ENCODE measurements at regions not wholly inside any gene's neighbourhood (a gene's known extent, or its start where the extent isn't known, plus 50 kb on each side); places are given as distances from the start of the nearest gene placed in this dataset.

GRCh38 chr14:54221971-54222370, 174.8 kb upstream of the CDKN3 start:
- Histone ChIP-seq H3K27ac (no peak overlapping the region), H3K36me3 (ENCODE audit: low read depth) (no peaks in the 10 kb centered on the region), H3K9me2 (ENCODE audit: insufficient read depth) (no peaks in the 10 kb centered on the region), H3K9me3 (ENCODE audit: insufficient read depth, low read depth) (no peaks in the 10 kb centered on the region), H2AFZ (no peak overlapping the region), H4K20me1 (ENCODE audit: insufficient read depth) (no peaks in the 10 kb centered on the region), H3K4me1 (replicated peaks; ENCODE audit: insufficient read depth) (no peaks in the 10 kb centered on the region), H3F3A (ENCODE audit: insufficient read depth, low read depth) (no peaks in the 10 kb centered on the region), H3K4me2 (no peak overlapping the region), H3K79me2 (ENCODE audit: low read depth) (no peaks in the 10 kb centered on the region), H3K4me3 (no peak overlapping the region), H3K27me3 (ENCODE audit: insufficient read depth, low read depth) (no peaks in the 10 kb centered on the region)
- intact Hi-C loops (cut with micrococcal nuclease; ENCODE audit: unreplicated experiment), result no loop called here
- TF ChIP-seq EZH2 (IDR thresholded peaks at IDR 0.05; ENCODE audit: low read depth), result no peak
- no peak for TF ChIP-seq CTCF (conservative IDR thresholded peaks at IDR 0.05)
- POLR2A ChIA-PET (ENCODE audit: unreplicated experiment), result no interaction called here
- CTCF ChIA-PET, result no interaction called here
- BruUV-seq (replicated peaks), result no TSS peak
- DNase-seq, result no peak

GRCh38 chr14:54223831-54224402, 172.9 kb upstream of the CDKN3 start:
- no peaks in the 10 kb centered on the region for H3K27me3 ChIP-seq (ENCODE audit: insufficient read depth, low read depth)
- no TSS peak for BruUV-seq (replicated peaks)
- H3K36me3 ChIP-seq (ENCODE audit: low read depth), result no peaks in the 10 kb centered on the region
- no peaks in the 10 kb centered on the region for H3F3A ChIP-seq (ENCODE audit: insufficient read depth, low read depth)
- H3K9me3 ChIP-seq (ENCODE audit: insufficient read depth, low read depth), result no peaks in the 10 kb centered on the region
- intact Hi-C loops (cut with micrococcal nuclease; ENCODE audit: unreplicated experiment), result no loop called here
- no peak for DNase-seq
- no peaks in the 10 kb centered on the region for H3K79me2 ChIP-seq (ENCODE audit: low read depth)
- H2AFZ ChIP-seq, result no peak overlapping the region
- H3K4me3 ChIP-seq, result no peak overlapping the region
- H3K27ac ChIP-seq, result no peak overlapping the region
- TF ChIP-seq CTCF (conservative IDR thresholded peaks at IDR 0.05) (no peak), EZH2 (IDR thresholded peaks at IDR 0.05; ENCODE audit: low read depth) (no peak)
- no peak overlapping the region for H3K4me2 ChIP-seq
- H3K9me2 ChIP-seq (ENCODE audit: insufficient read depth), result no peaks in the 10 kb centered on the region
- H4K20me1 ChIP-seq (ENCODE audit: insufficient read depth), result no peaks in the 10 kb centered on the region
- no peaks in the 10 kb centered on the region for H3K4me1 ChIP-seq (replicated peaks; ENCODE audit: insufficient read depth)
- ChIA-PET POLR2A (ENCODE audit: unreplicated experiment) (no interaction called here), CTCF (no interaction called here)

- no peaks in the 10 kb centered on the region for H3K79me2 ChIP-seq (ENCODE audit: low read depth)
- POLR2A ChIA-PET (ENCODE audit: unreplicated experiment), result interaction anchor here (0.6 kb wide), 1 partner anchor 8 kb away, joined by 13 read pairs; no protein-coding TSS in a partner anchor
- intact Hi-C loops (cut with micrococcal nuclease; ENCODE audit: unreplicated experiment), result no loop called here
These were observed 171.2 kb upstream of the CDKN3 start for GRCh38 chr14:54225457-54226060.

More at GRCh38 chr14:54225457-54226060, 171.2 kb upstream of the CDKN3 start:
- BruUV-seq (replicated peaks), result no TSS peak
- no peaks in the 10 kb centered on the region for H3K27me3 ChIP-seq (ENCODE audit: insufficient read depth, low read depth)
- CTCF ChIA-PET, result interaction anchor here (0.7 kb wide), 1 partner anchor 119 kb away, joined by 4 read pairs; no protein-coding TSS in a partner anchor
- H4K20me1 ChIP-seq (ENCODE audit: insufficient read depth), result no peaks in the 10 kb centered on the region
- no peak overlapping the region for H3K27ac ChIP-seq
- no peak overlapping the region for H2AFZ ChIP-seq
- H3F3A ChIP-seq (ENCODE audit: insufficient read depth, low read depth), result no peaks in the 10 kb centered on the region
- no peaks in the 10 kb centered on the region for H3K9me2 ChIP-seq (ENCODE audit: insufficient read depth)
- no peak overlapping the region for H3K4me2 ChIP-seq
- H3K36me3 ChIP-seq (ENCODE audit: low read depth), result no peaks in the 10 kb centered on the region
- no peaks in the 10 kb centered on the region for H3K9me3 ChIP-seq (ENCODE audit: insufficient read depth, low read depth)
- DNase-seq, result no peak
- TF ChIP-seq CTCF (conservative IDR thresholded peaks at IDR 0.05), result no peak
- TF ChIP-seq EZH2 (IDR thresholded peaks at IDR 0.05; ENCODE audit: low read depth), result no peak
- H3K4me3 ChIP-seq, result no peak overlapping the region
- H3K4me1 ChIP-seq (replicated peaks; ENCODE audit: insufficient read depth), result no peaks in the 10 kb centered on the region
